ENCODE measurements at regions not wholly inside any gene's neighbourhood (a gene's known extent, or its start where the extent isn't known, plus 50 kb on each side); places are given as distances from the start of the nearest gene placed in this dataset.

GRCh38 chr10:106011250-106011649 lies 1153.3 kb downstream of the SORCS1 start:
- Histone ChIP-seq H3K4me1 (no peaks in the 10 kb centered on the region), H3K4me3 (no peak overlapping the region), H3K27ac (no peak overlapping the region), H3K9me3 (no peaks in the 10 kb centered on the region), H3K36me3 (no peaks in the 10 kb centered on the region), H3K27me3 (no peaks in the 10 kb centered on the region)
- no peak for DNase-seq (ENCODE audit: extremely low spot score in 2 of 2)
- TF ChIP-seq POLR2A (IDR thresholded peaks at IDR 0.05): no peak
- TF ChIP-seq POLR2AphosphoS5 (IDR thresholded peaks at IDR 0.05; ENCODE audit: insufficient read depth in 1 of 2, low read depth in 1 of 2): no peak
- TF ChIP-seq CTCF (IDR thresholded peaks at IDR 0.05): no peak
- intact Hi-C loops (cut with DNase I): no loop called here

DNA sequence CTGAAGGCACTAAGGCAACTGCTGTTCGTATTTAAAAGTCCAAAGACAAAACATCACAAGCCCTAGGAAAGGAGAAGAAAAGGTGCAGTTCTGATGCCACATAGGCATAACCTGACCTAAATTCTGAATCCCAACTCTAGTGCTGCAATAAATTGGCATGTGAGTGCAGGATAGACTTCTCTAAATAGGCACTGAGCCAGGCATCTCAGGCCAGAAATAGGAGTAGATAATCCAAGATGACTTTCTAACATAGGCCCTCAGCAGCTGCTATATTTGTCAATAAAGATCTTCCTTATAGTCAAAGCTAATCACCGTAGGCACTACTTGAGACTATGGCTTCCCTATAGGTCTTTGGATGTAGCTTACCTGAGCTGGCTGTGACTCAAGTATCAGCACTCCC lies 1163.8 kb downstream of the SORCS1 start:
- TF ChIP-seq CTCF (IDR thresholded peaks at IDR 0.05) (no peak), POLR2A (IDR thresholded peaks at IDR 0.05) (no peak), POLR2AphosphoS5 (IDR thresholded peaks at IDR 0.05; ENCODE audit: insufficient read depth in 1 of 2, low read depth in 1 of 2) (no peak)
- no peak for DNase-seq (ENCODE audit: extremely low spot score in 2 of 2)
- H3K36me3 ChIP-seq: no peaks in the 10 kb centered on the region
- intact Hi-C loops (cut with DNase I): no loop called here
- H3K4me3 ChIP-seq: no peak overlapping the region
- no peak overlapping the region for H3K27ac ChIP-seq
- no peaks in the 10 kb centered on the region for H3K9me3 ChIP-seq
- H3K27me3 ChIP-seq: no peaks in the 10 kb centered on the region
- H3K4me1 ChIP-seq: no peaks in the 10 kb centered on the region

GRCh38 chr10:105993609-105994008 lies 1170.9 kb downstream of the SORCS1 start:
- DNase-seq (ENCODE audit: extremely low spot score in 2 of 2): no peak
- H3K4me1 ChIP-seq: no peaks in the 10 kb centered on the region
- TF ChIP-seq POLR2AphosphoS5 (IDR thresholded peaks at IDR 0.05; ENCODE audit: insufficient read depth in 1 of 2, low read depth in 1 of 2) (no peak), CTCF (IDR thresholded peaks at IDR 0.05) (no peak), POLR2A (IDR thresholded peaks at IDR 0.05) (no peak)
- H3K27me3 ChIP-seq: no peaks in the 10 kb centered on the region
- no peak overlapping the region for H3K4me3 ChIP-seq
- intact Hi-C loops (cut with DNase I): no loop called here
- no peaks in the 10 kb centered on the region for H3K9me3 ChIP-seq
- H3K36me3 ChIP-seq: no peaks in the 10 kb centered on the region
- H3K27ac ChIP-seq: no peak overlapping the region

GRCh38 chr10:105992928-105993327 lies 1171.6 kb downstream of the SORCS1 start:
- H3K9me3 ChIP-seq: no peaks in the 10 kb centered on the region
- no peaks in the 10 kb centered on the region for H3K36me3 ChIP-seq
- no peaks in the 10 kb centered on the region for H3K27me3 ChIP-seq
- TF ChIP-seq POLR2AphosphoS5 (IDR thresholded peaks at IDR 0.05; ENCODE audit: insufficient read depth in 1 of 2, low read depth in 1 of 2): no peak
- no peak for TF ChIP-seq POLR2A (IDR thresholded peaks at IDR 0.05)
- TF ChIP-seq CTCF (IDR thresholded peaks at IDR 0.05): no peak
- no peak for DNase-seq (ENCODE audit: extremely low spot score in 2 of 2)
- no peak overlapping the region for H3K4me3 ChIP-seq
- no peak overlapping the region for H3K27ac ChIP-seq
- intact Hi-C loops (cut with DNase I): no loop called here
- H3K4me1 ChIP-seq: no peaks in the 10 kb centered on the region

GRCh38 chr10:105990529-105990928 lies 1174.0 kb downstream of the SORCS1 start:
- no peaks in the 10 kb centered on the region for H3K9me3 ChIP-seq
- H3K27me3 ChIP-seq: no peaks in the 10 kb centered on the region
- TF ChIP-seq POLR2A (IDR thresholded peaks at IDR 0.05) (no peak), POLR2AphosphoS5 (IDR thresholded peaks at IDR 0.05; ENCODE audit: insufficient read depth in 1 of 2, low read depth in 1 of 2) (no peak), CTCF (IDR thresholded peaks at IDR 0.05) (no peak)
- no peaks in the 10 kb centered on the region for H3K4me1 ChIP-seq
- intact Hi-C loops (cut with DNase I): no loop called here
- H3K27ac ChIP-seq: no peak overlapping the region
- no peak overlapping the region for H3K4me3 ChIP-seq
- no peaks in the 10 kb centered on the region for H3K36me3 ChIP-seq
- DNase-seq (ENCODE audit: extremely low spot score in 2 of 2): no peak
